GM18520 (cell line): ENCODE measurements at regions not wholly inside any gene's neighbourhood (a gene's known extent, or its start where the extent isn't known, plus 50 kb on each side); places are given as distances from the start of the nearest gene placed in this dataset.

Experiments
- ATAC-seq: cut with Tn5 transposase; IDR thresholded peaks from one replicate; pipeline ENCODE4 v1.9.1; 2021; ENCODE audit not compliant: unreplicated experiment

- no peak for ATAC-seq
These were observed 507.3 kb upstream of the CBLB start for GRCh38 chr3:106376016-106376570.

GRCh38 chr3:106379251-106379750 is 510.5 kb upstream of the CBLB start:
- ATAC-seq = no peak

- no peak for ATAC-seq
These were observed 511.4 kb upstream of the CBLB start for GRCh38 chr3:106380232-106380631.

GRCh38 chr3:106381286-106381938 is 512.6 kb upstream of the CBLB start:
- ATAC-seq = no peak

GRCh38 chr3:106381939-106382335 is 513.1 kb upstream of the CBLB start:
- no peak for ATAC-seq

- ATAC-seq = no peak
These were observed 517.2 kb upstream of the CBLB start for GRCh38 chr3:106386050-106386449.

GRCh38 chr3:106392915-106393314 is 524.1 kb upstream of the CBLB start:
- no peak for ATAC-seq

GRCh38 chr3:106397006-106397405 is 528.2 kb upstream of the CBLB start:
- no peak for ATAC-seq

GRCh38 chr3:106398891-106399600 is 530.2 kb upstream of the CBLB start:
- ATAC-seq = no peak

- ATAC-seq = no peak
These were observed 530.9 kb upstream of the CBLB start for GRCh38 chr3:106399761-106400160.

GRCh38 chr3:106401666-106402490 is 533.1 kb upstream of the CBLB start:
- ATAC-seq = no peak

- ATAC-seq = no peak
These were observed 534.7 kb upstream of the CBLB start for GRCh38 chr3:106403371-106404145.

- no peak for ATAC-seq
These were observed 544.9 kb upstream of the CBLB start for GRCh38 chr3:106413683-106414082.

GRCh38 chr3:106420628-106421027 is 551.8 kb upstream of the CBLB start:
- no peak for ATAC-seq

- ATAC-seq = no peak
These were observed 552.6 kb upstream of the CBLB start for GRCh38 chr3:106421426-106421825.

- ATAC-seq = no peak
These were observed 553.1 kb upstream of the CBLB start for GRCh38 chr3:106421909-106422308.

GRCh38 chr3:106423321-106424225 is 554.8 kb upstream of the CBLB start:
- ATAC-seq = no peak

GRCh38 chr3:106425026-106425425 is 556.2 kb upstream of the CBLB start:
- no peak for ATAC-seq

- ATAC-seq = no peak
These were observed 557.1 kb upstream of the CBLB start for GRCh38 chr3:106425916-106426315.

GRCh38 chr3:106428565-106428994 is 559.8 kb upstream of the CBLB start:
- ATAC-seq = no peak
